Activated CD4-positive, alpha-beta T cell treated with anti-CD3 and anti-CD28 coated beads, Interleukin-2, amount 10 ng/mL, durations not matched to agents 24 days and 14 days (primary cell): ENCODE measurements at regions not wholly inside any gene's neighbourhood (a gene's known extent, or its start where the extent isn't known, plus 50 kb on each side); places are given as distances from the start of the nearest gene placed in this dataset.
A peak's percentile ranks its signal among the peaks of the same experiment; 100 is the strongest.

Experiments used
- DNase-seq: peaks from one replicate; pipeline ENCODE4 v3.0.0; 2022
- H3K27ac Mint-ChIP-seq: one replicate; pipeline ENCODE4 v1.8.0; 2022; ENCODE audit warnings: mild to moderate bottlenecking, mixed read lengths
- H3K27me3 Mint-ChIP-seq: one replicate; pipeline ENCODE4 v1.8.0; 2022; ENCODE audit warnings: mixed read lengths
- H3K36me3 Mint-ChIP-seq: one replicate; pipeline ENCODE4 v1.8.0; 2022; ENCODE audit warnings: low read depth, mild to moderate bottlenecking, mixed read lengths
- H3K4me1 Mint-ChIP-seq: one replicate; pipeline ENCODE4 v1.8.0; 2021; ENCODE audit warnings: mixed read lengths
- H3K4me3 Mint-ChIP-seq: one replicate; pipeline ENCODE4 v1.8.0; 2022; ENCODE audit warnings: mild to moderate bottlenecking, moderate library complexity, mixed read lengths
- H3K9me3 Mint-ChIP-seq: one replicate; pipeline ENCODE4 v1.8.0; 2021; ENCODE audit warnings: mixed read lengths
- intact Hi-C: fragments of 100-400 bp; cut with micrococcal nuclease; formaldehyde crosslinking; loops from one replicate; pipeline ENCODE4 v1.15.1; 2023

DNA sequence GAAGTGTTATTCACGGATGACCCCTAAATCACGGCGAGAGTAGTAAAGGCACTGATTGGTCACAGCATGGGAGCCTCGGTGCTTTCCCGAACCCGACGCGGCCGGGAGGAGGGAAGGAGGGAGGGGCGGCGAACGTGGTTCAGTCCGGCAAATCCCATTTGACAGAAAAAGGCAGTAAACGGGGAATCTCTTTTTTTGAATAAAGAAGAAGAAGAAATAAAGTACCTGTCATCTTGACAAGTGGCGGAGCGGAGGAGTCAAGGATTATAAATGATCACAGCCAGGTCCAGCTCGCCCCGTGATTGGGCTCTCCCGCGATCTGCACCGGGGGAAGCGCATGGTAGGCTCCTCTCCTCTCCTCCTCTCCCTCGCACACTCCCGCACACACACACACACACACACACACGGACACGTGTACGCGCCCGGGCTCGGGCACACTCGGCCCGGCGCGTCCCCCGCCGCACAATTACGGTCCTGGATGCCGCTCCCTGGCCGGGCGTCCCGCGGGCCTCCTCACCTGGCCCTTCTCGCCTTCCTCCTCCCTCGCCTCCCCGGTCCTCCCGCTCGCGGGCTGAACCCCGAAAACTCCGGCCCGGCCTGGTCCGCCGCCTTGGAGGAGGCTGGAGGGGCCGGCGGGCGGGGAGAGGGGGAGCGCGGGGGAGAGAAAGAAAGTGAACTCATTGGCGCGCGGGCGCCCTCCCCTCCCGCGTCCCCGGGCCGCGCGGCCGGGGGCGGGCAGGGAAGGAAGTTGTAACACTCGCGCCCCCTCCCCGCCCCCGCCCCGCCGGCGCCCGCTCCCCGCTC, 99.2 kb upstream of the TENM3 start:
- Mint-ChIP-seq H3K27ac (peak overlapping the region; percentile 41), H3K27me3 (peaks cover 67% of the 10 kb centered on the region), H3K4me1 (peaks cover 18% of the 10 kb centered on the region), H3K36me3 (peaks cover 3% of the 10 kb centered on the region), H3K9me3 (peaks cover 4% of the 10 kb centered on the region), H3K4me3 (peak overlapping the region; percentile 74)
- no peak for DNase-seq
- intact Hi-C loops: loop anchor here (5.0 kb wide), 1 partner anchor 303 kb away; no protein-coding TSS in a partner anchor

DNA sequence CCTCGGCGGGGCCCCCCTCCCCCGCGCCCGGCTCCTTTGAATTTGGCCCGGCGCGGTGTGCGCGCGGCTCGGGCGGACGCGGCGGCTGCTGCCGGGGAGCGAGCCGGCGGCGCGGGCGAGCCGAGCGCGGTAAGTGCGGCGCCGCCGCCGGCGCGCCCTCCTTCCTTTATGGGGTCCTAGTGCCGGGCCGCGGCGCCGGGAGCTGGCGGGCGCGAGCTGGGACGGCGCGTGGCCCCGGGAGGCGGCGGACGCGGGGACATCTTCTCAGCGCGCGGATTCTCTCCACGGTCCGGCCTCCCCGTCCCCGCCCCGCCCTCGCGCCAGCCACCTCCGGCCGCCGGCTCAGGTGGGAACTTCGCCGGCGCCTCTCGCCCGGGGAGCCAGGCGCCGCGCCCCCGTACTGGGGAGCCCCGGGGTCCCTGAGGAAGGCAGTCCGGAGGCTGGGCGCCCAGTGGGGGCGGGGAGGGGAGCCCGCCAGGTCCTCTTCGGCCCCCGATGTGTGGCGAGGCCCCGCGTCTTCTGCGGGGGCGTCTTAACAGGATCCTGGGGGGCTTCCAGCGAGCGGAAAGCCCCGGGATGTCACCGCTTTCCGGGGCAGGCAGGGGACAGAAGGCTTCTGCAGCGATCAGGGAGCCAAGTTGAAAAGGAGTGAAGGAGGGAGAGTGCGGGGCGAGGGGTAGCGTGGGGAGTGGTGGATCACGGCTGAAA, 98.4 kb upstream of the TENM3 start:
- Mint-ChIP-seq H3K36me3 (peaks cover 3% of the 10 kb centered on the region), H3K4me1 (peaks cover 16% of the 10 kb centered on the region), H3K9me3 (peaks cover 4% of the 10 kb centered on the region), H3K27me3 (peaks cover 63% of the 10 kb centered on the region), H3K27ac (no peak overlapping the region), H3K4me3 (peak overlapping the region; percentile 63)
- DNase-seq: no peak
- intact Hi-C loops: loop anchor here (5.0 kb wide), 1 partner anchor 303 kb away; no protein-coding TSS in a partner anchor

DNA sequence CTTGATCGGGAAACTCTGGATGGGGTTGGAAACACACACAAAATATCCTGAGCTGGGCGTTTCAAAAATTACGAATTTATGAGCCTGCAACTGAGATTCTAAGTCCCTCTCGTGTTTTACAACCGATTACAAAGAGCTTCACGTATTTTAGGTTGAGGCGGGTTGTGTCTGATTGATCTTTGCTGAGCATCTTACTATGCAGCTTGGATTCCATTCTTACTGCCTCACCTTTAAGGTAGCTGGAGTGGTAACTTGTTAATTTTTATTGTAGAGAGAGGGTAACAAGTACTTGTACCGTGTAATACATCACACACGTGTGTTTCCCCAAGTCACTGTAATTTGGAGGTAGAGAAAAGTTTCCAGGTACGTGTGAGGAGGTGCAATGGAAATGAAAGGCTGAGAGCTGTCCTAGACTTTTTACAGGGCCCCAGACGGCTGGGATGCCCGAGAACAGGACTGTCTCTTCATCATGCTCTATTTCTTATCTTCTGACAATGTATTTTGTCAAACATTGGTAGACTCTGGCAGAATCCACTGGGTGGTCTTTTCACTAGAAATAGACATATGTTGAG, 97.8 kb upstream of the TENM3 start:
- no peak for DNase-seq
- Mint-ChIP-seq H3K4me3 (peak overlapping the region; percentile 63), H3K27ac (no peak overlapping the region), H3K9me3 (peaks cover 4% of the 10 kb centered on the region), H3K4me1 (peaks cover 16% of the 10 kb centered on the region), H3K27me3 (peaks cover 59% of the 10 kb centered on the region), H3K36me3 (peaks cover 3% of the 10 kb centered on the region)
- intact Hi-C loops: no loop called here

GRCh38 chr4:182147391-182147790, 95.8 kb upstream of the TENM3 start:
- Mint-ChIP-seq H3K4me3 (no peak overlapping the region), H3K4me1 (peaks cover 16% of the 10 kb centered on the region), H3K36me3 (peaks cover 3% of the 10 kb centered on the region), H3K27ac (no peak overlapping the region), H3K9me3 (peaks cover under 1% of the 10 kb centered on the region), H3K27me3 (peaks cover 42% of the 10 kb centered on the region)
- DNase-seq: no peak
- intact Hi-C loops: no loop called here

DNA sequence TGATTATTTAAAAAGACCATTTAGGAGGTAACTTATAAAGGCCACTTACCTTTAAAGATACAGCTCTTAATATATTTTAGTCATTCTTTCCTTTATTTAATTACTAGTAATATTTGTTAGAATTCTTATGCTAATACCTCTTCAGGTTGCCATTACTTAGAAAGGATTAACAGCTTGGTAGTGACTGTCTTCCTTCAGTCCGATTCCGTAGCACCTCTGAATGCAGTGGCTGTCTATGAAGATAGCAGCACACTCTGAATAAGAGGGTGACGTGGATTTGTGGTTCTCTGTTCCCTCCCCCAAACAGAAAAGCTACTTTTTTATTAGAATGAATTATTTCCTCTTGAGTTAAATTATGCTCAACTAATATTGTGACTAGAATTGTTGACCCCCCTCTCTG, 92.6 kb upstream of the TENM3 start:
- DNase-seq: no peak
- Mint-ChIP-seq H3K4me3 (no peak overlapping the region), H3K27ac (no peak overlapping the region), H3K4me1 (no peaks in the 10 kb centered on the region), H3K36me3 (no peaks in the 10 kb centered on the region), H3K9me3 (no peaks in the 10 kb centered on the region), H3K27me3 (peaks cover 20% of the 10 kb centered on the region)
- intact Hi-C loops: no loop called here

DNA sequence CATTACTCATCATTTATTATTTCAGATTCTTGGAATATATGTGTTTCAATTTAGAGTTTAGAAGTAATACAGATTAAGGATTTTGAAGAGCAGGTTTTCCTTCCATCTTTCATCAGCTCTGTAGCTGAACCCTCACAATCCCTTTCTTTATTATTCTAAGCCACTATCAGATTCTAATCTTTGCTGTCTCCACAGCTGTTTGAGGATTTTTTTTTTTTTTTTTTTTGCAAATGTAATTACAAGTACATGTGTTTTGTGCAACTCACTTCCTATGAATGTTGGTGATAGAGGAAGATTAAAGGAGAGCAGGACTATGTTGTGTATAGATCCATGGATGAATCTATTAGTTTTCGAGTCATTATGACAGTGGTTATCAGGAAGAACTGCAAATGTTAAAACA, 87.4 kb upstream of the TENM3 start:
- Mint-ChIP-seq H3K36me3 (no peaks in the 10 kb centered on the region), H3K27ac (no peak overlapping the region), H3K9me3 (no peaks in the 10 kb centered on the region), H3K4me1 (no peaks in the 10 kb centered on the region), H3K27me3 (peaks cover 2% of the 10 kb centered on the region), H3K4me3 (no peak overlapping the region)
- intact Hi-C loops: no loop called here
- no peak for DNase-seq

DNA sequence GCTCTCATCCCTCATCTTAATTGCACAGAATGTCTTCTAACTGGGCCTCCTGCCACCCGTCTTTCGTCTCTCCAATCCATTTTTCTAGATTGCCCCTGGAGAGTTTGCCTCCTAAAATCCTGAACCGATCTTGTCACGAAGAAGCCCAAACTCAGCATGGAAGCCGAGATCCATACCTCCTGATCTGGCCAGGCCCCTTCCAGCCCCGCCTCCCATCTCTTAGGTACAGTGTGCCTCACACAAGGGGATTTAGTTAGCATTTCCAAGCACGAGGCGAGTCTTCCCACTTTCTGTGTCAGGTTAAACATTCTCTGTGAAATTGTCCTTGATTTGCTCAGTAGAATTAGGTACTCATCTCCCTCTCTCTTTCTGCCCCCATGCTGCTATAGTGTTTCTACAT, 80.0 kb upstream of the TENM3 start:
- H3K27ac Mint-ChIP-seq: no peak overlapping the region
- H3K36me3 Mint-ChIP-seq: no peaks in the 10 kb centered on the region
- H3K4me1 Mint-ChIP-seq: no peaks in the 10 kb centered on the region
- no peaks in the 10 kb centered on the region for H3K27me3 Mint-ChIP-seq
- intact Hi-C loops: no loop called here
- no peak overlapping the region for H3K4me3 Mint-ChIP-seq
- H3K9me3 Mint-ChIP-seq: no peaks in the 10 kb centered on the region
- no peak for DNase-seq

- no peak overlapping the region for H3K4me3 Mint-ChIP-seq
- intact Hi-C loops: no loop called here
- no peaks in the 10 kb centered on the region for H3K36me3 Mint-ChIP-seq
- H3K27me3 Mint-ChIP-seq: no peaks in the 10 kb centered on the region
- no peak for DNase-seq
- no peak overlapping the region for H3K27ac Mint-ChIP-seq
- H3K9me3 Mint-ChIP-seq: no peaks in the 10 kb centered on the region
- no peaks in the 10 kb centered on the region for H3K4me1 Mint-ChIP-seq
Measured at GRCh38 chr4:182169572-182169971, 73.6 kb upstream of the TENM3 start.

DNA sequence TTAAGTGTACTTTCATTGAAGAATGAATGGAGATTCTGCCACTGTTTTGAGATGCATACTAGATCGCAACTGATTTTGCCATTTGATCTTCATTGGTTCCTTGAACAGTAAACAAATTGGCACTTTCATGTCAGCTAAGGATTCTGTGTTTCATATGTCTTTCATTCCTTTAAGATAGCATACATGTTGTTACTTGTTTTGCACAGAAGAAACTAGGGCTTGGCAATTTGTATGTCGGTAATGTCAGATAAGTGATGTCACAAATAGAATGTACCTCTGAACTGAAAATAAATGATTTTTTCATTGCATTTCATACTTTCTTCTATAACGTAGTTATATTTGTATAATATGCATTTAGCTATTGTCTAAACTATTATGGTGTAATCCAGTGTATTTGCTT, 73.2 kb upstream of the TENM3 start:
- Mint-ChIP-seq H3K4me1 (no peaks in the 10 kb centered on the region), H3K9me3 (no peaks in the 10 kb centered on the region), H3K36me3 (no peaks in the 10 kb centered on the region), H3K27ac (no peak overlapping the region), H3K27me3 (no peaks in the 10 kb centered on the region), H3K4me3 (no peak overlapping the region)
- no peak for DNase-seq
- intact Hi-C loops: no loop called here

DNA sequence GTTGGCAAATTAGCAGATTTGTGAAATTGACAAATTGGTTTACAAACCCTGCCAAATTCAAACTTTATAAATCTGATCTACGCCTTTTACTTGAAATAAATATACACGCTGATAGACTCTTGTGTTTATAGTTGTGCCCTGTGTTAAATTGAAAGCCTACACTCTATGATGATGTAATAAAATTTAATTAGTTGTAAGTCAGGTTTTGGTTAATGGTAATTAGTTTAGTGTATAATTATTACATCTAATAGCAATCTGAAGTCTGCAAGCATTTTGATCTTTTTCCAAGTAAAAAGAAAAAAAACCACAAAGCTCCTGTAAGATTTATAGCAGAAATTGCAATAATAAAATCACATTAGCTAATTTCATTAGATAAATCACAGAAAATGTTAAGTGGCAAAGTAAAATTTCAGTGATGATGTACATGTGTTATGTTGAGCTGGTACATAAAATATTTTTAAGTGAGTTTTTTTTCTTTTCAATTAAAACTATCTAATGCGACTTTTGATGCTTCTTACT, 72.7 kb upstream of the TENM3 start:
- H3K4me1 Mint-ChIP-seq: no peaks in the 10 kb centered on the region
- no peaks in the 10 kb centered on the region for H3K36me3 Mint-ChIP-seq
- no peak for DNase-seq
- H3K9me3 Mint-ChIP-seq: no peaks in the 10 kb centered on the region
- intact Hi-C loops: no loop called here
- no peak overlapping the region for H3K27ac Mint-ChIP-seq
- no peaks in the 10 kb centered on the region for H3K27me3 Mint-ChIP-seq
- no peak overlapping the region for H3K4me3 Mint-ChIP-seq

DNA sequence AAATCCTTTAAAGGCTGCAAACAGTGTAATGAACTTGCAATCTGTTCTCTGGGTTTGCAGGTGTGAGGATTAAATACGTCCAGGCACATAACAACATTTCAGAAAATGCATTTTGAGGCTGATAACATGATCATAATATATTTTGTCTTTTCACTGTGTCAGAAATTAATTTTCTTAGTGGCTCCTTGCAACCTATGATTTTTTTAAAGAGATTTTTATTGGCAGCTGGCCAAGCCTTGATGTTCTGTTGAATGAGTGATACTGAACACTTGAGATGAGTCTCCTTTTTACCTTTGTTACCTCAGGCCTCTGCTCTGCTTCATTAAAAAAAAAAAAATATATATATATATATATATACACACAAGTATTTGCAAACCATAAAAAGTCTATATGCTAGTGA, 68.2 kb upstream of the TENM3 start:
- H3K9me3 Mint-ChIP-seq: no peaks in the 10 kb centered on the region
- no peaks in the 10 kb centered on the region for H3K27me3 Mint-ChIP-seq
- no peaks in the 10 kb centered on the region for H3K36me3 Mint-ChIP-seq
- no peak for DNase-seq
- intact Hi-C loops: no loop called here
- no peaks in the 10 kb centered on the region for H3K4me1 Mint-ChIP-seq
- H3K27ac Mint-ChIP-seq: no peak overlapping the region
- H3K4me3 Mint-ChIP-seq: no peak overlapping the region

GRCh38 chr4:182175788-182176519, 67.2 kb upstream of the TENM3 start:
- H3K27ac Mint-ChIP-seq: no peak overlapping the region
- intact Hi-C loops: no loop called here
- no peaks in the 10 kb centered on the region for H3K36me3 Mint-ChIP-seq
- H3K9me3 Mint-ChIP-seq: no peaks in the 10 kb centered on the region
- no peaks in the 10 kb centered on the region for H3K4me1 Mint-ChIP-seq
- H3K4me3 Mint-ChIP-seq: no peak overlapping the region
- DNase-seq: no peak
- no peaks in the 10 kb centered on the region for H3K27me3 Mint-ChIP-seq

- intact Hi-C loops: no loop called here
- DNase-seq: no peak
- Mint-ChIP-seq H3K36me3 (no peaks in the 10 kb centered on the region), H3K27ac (no peak overlapping the region), H3K27me3 (no peaks in the 10 kb centered on the region), H3K4me3 (no peak overlapping the region), H3K4me1 (no peaks in the 10 kb centered on the region), H3K9me3 (no peaks in the 10 kb centered on the region)
Measured at GRCh38 chr4:182177166-182177565, 66.0 kb upstream of the TENM3 start.

GRCh38 chr4:182179105-182179504, 64.1 kb upstream of the TENM3 start:
- Mint-ChIP-seq H3K9me3 (no peaks in the 10 kb centered on the region), H3K4me1 (no peaks in the 10 kb centered on the region), H3K27ac (no peak overlapping the region), H3K4me3 (no peak overlapping the region), H3K27me3 (no peaks in the 10 kb centered on the region), H3K36me3 (no peaks in the 10 kb centered on the region)
- DNase-seq: no peak
- intact Hi-C loops: no loop called here
